Stimulated activated CD4-positive, alpha-beta T cell treated with anti-CD3 and anti-CD28 coated beads, Interleukin-4, amount 100 ng/mL, for 24 hours (primary cell): ENCODE measurements at regions not wholly inside any gene's neighbourhood (a gene's known extent, or its start where the extent isn't known, plus 50 kb on each side); places are given as distances from the start of the nearest gene placed in this dataset.

Source experiments
- DNase-seq: peaks from one replicate; pipeline ENCODE4 v3.0.0-alpha.2; 2020

GRCh38 chr5:133704411-133704810, 92.1 kb upstream of the FSTL4 start:
- no peak for DNase-seq

GRCh38 chr5:133703935-133704334, 91.6 kb upstream of the FSTL4 start:
- DNase-seq: no peak

DNA sequence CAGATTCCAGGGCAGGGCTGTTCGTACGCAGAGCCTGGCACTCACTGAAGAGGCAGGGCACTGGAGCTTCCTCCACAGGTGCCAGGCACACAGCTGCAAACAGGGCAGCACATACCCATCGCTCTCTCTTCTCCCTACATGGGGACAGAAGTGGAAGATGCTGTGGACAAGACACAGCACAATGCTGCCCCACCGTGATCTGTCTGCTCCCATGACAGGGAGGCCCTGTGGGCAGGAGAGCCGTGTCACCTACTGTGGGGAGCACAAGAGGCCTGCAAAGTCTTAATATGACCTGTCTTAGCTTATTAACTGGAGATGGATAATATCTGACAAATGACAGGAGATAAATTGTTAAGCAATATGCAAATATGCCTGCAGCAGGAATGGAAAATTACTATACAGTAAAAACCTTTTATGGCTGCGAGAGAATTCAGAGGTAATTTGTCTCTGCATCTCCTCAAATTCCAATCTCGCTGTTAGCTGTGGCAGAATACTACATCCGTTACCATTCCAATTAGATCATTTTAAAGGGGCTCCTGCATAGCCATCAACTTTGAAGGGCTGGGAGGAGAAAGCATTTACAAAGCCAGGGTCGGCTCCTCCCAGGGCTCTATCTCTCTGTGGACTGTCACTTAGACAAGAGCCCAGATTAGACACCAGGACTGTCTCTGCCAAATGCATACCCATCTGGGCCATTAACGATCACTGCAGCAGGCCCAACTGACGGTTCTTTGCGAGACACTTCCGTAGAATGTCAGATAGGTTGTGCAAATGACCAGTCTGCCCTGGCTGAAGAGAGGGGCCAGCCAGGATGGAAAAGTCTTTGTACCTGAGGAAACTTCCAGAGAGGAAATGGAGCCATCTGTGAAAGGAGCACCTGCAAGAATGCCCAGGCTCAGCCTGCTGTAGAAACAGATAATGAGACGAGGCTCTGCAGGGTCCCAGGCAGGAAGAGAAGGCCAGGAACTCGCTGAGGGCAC, 90.7 kb upstream of the FSTL4 start:
- DNase-seq: no peak

DNA sequence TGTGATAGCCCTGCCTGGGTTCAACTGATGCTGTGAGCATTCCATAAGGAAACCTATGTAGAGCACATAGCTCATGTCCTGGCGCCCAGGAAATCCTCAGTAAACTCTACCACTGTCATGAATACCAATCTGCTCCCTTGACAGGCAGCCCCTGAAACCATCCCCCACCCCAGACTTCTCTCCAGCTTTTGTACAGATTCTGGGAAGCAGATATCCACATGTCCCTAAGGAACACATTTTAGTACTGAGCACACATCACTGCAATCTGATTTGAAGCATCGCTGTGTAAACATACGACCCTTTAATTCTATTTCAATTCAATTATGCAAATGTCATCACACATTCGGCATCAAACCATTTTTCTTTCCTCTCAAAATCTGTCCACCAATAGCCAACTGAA, 89.5 kb upstream of the FSTL4 start:
- DNase-seq: no peak

DNA sequence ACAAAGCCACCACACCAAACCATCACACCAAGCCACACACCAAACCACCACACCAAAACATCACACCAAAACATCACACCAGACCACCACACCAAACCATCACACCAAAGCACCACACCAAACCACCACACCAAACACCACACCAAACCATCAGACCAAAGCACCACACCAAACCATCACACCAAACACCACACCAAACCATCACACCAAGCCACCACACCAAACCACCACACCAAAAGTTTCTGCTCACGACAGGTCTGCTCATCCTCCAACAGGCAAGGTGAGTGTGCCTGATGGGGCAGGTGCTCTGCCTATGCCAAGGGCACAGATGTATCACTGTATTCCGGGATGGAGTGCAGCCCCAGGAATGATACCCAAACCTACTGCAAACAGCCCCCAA, 87.9 kb upstream of the FSTL4 start:
- no peak for DNase-seq

DNA sequence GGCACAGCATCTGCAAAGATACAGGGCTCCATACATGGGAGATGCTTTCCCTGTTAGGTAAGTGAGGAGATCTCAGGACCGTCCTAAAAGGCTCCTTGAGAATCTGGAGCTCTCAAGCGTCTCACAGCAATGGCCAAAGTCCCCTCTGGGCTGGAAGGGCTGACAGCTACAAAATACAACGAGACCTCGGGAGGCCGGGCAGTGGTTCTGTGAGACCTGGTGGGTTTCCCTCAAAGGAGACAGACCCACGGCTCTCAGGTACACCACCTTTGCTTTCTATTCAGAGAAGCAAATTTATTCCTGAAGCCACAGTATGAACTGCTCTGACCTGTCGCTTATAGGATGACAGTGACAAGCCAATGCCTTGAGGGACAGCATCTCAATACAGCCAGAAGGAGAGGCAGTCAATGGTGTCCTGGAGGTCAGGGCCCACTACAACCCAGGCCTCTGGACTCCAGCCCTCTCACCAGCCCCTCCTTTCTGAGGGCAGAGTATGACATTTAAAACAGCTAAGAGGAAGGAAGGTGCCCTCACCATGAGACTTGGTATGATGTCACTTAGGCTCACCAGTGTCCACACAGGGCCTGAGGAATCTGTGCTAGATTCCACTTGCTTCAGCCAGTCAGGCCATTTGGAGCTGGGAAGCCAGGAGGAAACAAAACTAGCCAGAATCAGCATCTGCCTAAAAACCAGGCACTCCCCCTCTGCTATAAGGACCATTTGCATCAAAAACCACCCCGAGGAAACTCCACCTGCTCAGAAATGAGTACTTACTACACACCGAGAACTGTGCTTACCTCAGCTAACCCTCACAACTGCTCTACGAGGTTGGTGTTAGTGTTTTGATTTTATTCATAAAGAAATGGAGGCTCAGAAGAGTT, 86.5 kb upstream of the FSTL4 start:
- no peak for DNase-seq

GRCh38 chr5:133698259-133698554, 85.9 kb upstream of the FSTL4 start:
- no peak for DNase-seq

DNA sequence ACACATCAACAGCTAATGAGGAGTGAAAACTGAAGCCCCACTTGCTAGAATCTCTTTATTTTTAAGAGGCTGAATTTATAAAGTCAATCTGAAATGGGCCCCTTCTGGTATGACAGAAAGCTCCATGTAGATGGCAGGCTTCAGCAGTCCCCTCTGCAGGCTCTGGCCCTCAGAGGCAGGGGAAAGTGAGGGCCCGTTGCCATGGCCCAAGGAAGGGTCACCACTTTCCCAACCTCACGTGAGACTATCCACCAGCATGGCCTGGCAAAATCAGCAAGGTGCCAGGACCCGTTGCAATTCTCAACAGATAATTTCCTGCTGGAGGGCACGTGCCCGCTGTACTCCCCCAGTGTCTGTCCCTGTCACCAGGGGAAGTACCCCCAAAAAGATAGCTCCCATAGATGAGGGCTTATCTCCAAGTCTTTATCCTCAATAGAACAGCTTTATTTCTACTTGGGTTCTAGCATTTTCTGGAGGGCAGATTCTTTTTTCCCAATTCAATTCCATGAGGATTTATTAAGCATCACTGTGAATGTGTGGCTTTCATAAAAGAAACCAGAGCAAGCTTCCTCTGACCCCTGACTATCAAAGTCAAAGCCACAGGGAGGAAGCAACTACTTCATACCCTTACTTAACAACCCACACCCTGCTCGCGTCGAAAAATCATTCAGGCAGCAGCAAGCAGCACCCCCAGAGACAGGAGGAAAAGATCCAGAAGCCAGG, 85.4 kb upstream of the FSTL4 start:
- no peak for DNase-seq

GRCh38 chr5:133696782-133697507, 84.6 kb upstream of the FSTL4 start:
- DNase-seq: no peak

- no peak for DNase-seq
Observed at GRCh38 chr5:133696006-133696584, 83.8 kb upstream of the FSTL4 start.

GRCh38 chr5:133694181-133694831, 82.0 kb upstream of the FSTL4 start:
- DNase-seq: no peak

- DNase-seq: no peak
Observed at GRCh38 chr5:133691448-133691847, 79.1 kb upstream of the FSTL4 start.

DNA sequence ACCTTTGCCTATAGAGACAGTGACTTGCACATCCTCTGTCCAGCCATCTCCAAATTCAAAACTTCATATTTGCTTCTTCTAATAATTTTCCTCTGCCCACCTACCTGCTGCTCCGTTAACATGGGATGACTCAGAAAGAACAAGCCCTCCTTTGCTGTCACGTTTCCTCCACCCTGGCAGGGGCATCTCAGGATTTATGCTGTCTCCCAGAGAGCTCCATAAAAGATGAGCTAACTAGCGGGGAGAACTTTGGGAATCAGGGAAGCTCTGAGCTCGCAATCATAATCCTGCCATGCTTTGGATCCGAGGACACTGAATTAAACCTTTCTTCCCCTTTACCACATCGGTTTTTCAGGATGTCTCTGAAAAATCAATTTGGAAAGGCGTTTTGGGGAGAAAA, 78.4 kb upstream of the FSTL4 start:
- DNase-seq: no peak

GRCh38 chr5:133688391-133688790, 76.0 kb upstream of the FSTL4 start:
- no peak for DNase-seq

DNA sequence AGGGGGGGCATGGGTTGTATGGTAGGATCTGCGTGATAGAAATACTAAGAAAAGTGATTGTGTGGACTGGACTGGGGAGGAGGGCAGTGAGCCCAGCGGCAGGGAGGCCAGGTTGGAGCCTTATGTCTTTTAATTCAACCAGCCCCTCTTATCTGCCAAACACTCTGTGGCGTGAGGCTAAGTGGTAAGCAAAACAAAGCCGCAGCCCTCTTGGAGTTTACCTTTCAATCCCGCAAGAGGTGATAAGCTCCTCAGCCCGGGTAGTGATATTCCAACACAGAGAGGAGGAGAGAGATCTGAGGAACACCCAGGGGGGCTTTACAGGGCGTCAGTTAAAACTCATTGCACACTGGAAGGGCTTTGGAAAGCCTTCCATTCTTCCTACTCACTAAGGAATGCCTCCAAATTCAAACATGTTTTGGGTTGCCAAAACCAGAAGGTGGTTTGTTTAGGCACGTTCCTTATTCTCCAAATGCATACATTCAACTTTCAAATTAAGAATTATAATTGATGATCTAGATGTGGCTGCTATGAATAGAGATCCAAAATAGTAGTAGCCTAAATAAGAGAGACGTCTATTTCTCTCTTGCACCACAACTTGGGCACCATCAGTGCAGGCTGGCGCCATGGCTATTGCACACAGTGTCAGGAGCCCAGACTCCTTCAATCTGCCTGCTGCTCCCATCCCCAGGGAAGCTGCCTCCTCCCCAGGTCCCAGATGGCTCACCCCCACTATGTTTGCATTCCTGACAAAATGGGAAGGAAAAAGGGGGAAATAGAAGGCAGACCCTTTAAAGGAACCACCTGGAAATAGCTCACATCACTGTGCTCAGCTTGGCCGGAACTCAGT, 75.1 kb upstream of the FSTL4 start:
- DNase-seq: no peak

DNA sequence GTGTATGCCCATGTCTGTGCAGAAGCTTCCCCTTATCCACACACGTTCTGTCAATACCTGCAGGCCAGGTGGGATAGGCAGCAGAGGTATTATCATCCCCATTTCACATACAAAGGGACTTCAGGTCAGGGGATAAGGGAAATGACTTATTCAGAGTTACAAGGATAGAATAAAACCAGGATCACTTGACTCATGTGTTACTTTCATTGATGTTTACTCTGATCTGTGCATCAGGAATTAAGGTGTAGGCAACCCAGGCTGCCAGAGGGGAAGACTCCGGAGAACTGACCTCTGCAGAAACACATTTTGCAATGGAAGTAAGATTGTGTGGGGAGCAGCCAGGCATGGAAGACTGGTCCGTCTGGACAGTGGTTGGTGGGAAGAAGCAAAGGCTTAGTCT, 74.2 kb upstream of the FSTL4 start:
- no peak for DNase-seq

DNA sequence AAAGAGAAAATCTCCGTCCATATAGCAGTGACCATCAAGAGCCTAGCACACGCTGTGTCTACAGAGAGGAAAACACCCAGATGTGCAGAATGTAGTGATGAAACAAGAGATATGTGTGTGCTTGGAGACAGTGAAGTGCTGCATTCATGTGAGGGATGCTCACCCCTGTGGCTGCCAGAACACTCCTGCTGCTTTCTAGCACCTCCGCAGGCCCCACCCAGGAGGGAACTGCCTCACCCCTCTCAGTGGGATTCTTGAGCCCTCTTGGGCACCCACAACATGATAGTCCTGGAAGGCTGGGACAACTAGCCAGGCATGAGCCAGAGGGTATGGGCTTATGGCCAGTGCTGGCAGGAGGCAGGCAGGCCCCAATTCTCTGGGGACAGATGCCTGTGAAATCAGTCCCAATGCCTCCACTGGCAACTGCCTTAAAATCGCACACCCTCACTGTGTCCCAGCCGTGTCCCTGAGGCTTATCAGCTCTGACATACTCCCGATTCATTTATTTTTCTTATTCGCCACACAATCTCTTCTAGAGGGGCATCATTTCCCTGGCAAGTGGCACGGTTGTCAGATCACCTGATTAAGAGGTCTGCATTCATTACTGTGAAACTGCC, 73.2 kb upstream of the FSTL4 start:
- no peak for DNase-seq

DNA sequence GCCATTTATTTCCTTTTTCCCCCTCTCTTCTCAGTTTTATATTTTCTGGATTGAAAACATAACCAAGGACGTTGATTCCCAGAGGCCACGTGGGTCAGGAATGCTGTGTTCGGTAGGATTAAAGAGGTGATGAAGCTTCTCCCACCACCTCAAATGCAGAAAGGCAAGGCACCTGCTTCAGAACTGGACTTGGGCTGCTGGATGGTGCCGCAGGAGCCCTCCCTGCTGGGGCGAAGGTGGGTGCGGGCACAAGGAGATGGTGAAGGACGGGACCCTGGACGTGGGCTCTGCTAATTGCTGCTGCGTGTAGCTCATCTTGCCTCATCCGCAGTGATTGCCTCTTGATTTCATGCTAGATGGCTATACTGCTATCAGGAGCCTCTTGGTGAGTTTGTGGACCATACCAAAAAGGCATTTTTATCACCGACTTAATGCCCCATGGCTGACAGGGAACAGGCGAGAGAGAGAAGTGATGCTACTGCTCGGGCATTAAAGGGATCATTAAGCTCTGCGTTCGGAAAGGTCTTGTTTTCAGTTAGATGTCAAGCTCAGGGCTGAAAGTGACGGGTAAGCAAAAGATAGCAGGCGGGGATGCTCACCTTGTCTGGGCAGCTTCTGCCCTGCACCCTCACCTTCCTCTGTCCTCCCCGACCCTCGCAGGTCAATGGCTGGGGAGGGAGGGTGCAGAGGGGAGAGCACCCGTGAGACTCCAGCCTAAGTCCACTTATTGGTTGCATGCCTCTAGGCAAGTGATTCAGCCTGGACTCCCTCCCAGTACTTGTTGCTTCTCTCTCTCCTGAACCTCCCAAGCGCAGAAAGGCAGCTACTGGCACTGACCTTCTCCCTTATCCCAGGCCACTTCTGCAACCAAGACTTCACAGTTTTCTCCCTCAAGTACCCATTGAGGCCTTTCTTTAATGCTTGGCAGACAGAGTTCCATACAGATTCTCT, 71.6 kb upstream of the FSTL4 start:
- DNase-seq: no peak

DNA sequence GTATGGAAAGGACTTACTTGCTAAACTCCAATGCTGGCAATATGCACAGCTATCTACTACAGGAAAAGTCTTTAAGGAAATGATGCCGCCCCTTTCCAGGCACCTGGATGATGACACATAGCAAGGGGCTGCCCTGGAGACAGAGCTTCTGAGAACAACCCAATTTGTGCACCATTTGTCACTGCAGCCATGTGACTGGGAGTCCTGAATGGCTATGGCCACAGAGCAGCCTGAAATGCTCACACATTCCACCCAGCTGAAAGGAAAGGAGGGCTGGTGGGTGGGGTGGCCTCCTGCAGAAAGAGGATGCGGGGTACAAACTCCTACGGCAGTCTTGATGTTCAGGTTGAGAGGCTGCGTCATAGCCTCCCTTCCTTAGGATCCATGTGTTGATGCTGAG, 70.1 kb upstream of the FSTL4 start:
- no peak for DNase-seq
